GM10266 (cell line): ENCODE measurements at regions not wholly inside any gene's neighbourhood (a gene's known extent, or its start where the extent isn't known, plus 50 kb on each side); places are given as distances from the start of the nearest gene placed in this dataset.

Experiments used
- DNase-seq: peaks from one replicate; pipeline ENCODE4 v3.0.0; 2012; ENCODE audit errors: extremely low spot score
- TF ChIP-seq, protein P1 (sequence below): IDR thresholded peaks from 2 replicates; pipeline ENCODE4 v1.5.1; 2012; ENCODE audit warnings: mild to moderate bottlenecking, low read depth; ENCODE audit not compliant: control insufficient read depth, insufficient read depth; ENCODE audit errors: missing control alignments

DNA sequence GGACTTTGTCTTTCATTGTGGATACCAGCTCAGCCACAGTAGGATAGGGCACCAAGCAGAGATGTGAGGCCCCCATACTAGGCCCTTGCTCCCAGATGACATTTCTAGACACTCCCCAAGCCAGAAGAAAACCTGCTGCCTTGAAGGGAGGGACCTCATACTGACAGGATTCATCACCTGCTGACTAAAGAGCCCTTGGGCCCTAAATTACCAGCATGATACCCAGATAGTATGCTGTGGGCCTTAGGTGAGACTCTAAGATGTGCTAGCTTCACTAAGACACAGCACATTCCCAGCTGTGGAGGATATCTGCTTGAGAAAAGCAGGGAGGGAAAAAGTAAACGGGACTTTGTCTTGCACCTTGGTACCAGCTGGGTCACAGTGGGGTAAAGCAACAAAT is 324.0 kb downstream of the TBL1XR1 start:
- DNase-seq: no peak
- TF ChIP-seq, protein P1, sequence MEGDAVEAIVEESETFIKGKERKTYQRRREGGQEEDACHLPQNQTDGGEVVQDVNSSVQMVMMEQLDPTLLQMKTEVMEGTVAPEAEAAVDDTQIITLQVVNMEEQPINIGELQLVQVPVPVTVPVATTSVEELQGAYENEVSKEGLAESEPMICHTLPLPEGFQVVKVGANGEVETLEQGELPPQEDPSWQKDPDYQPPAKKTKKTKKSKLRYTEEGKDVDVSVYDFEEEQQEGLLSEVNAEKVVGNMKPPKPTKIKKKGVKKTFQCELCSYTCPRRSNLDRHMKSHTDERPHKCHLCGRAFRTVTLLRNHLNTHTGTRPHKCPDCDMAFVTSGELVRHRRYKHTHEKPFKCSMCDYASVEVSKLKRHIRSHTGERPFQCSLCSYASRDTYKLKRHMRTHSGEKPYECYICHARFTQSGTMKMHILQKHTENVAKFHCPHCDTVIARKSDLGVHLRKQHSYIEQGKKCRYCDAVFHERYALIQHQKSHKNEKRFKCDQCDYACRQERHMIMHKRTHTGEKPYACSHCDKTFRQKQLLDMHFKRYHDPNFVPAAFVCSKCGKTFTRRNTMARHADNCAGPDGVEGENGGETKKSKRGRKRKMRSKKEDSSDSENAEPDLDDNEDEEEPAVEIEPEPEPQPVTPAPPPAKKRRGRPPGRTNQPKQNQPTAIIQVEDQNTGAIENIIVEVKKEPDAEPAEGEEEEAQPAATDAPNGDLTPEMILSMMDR: no peak

DNA sequence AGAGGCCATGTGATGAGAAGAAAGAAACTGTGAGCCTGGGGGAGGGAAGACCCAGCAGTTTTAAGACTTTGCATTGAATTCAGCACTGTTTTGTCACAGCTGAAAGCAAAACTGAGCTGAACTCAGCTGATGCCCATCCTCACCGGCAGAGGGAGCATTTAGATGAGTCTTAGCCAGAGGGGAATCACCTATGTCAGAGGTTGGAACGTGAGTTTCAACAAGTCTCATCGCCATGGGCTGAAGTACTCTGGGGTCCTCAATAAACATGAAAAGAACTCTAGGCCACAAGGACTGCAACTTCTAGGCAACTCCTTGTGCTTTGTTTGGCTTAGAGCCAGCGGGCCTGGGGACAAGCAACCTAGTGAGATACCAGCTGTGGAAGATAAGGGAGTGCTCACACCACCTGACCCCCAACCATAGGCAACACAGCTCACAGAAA is 324.5 kb downstream of the TBL1XR1 start:
- peak; percentile 53 for DNase-seq
- TF ChIP-seq, protein P1: peak; percentile 98

DNA sequence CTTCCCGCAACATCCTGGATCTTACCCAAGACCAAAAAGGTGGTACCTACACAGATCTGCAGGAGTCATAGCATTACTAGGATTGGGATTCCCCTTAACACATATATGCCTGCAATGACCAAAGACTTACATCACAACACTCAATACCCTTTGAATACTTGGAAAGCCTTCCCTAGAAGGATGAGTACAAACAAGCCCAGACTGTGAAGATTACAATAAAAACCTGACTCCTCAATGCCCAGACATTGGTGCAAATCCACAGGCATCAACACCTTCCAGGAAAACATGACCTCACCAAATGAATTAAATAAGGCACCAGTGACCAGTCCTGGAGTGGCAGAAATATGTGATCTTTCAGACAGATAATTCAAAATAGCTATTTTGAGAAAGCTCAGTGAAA is 326.8 kb downstream of the TBL1XR1 start:
- TF ChIP-seq, protein P1: no peak
- no peak for DNase-seq

DNA sequence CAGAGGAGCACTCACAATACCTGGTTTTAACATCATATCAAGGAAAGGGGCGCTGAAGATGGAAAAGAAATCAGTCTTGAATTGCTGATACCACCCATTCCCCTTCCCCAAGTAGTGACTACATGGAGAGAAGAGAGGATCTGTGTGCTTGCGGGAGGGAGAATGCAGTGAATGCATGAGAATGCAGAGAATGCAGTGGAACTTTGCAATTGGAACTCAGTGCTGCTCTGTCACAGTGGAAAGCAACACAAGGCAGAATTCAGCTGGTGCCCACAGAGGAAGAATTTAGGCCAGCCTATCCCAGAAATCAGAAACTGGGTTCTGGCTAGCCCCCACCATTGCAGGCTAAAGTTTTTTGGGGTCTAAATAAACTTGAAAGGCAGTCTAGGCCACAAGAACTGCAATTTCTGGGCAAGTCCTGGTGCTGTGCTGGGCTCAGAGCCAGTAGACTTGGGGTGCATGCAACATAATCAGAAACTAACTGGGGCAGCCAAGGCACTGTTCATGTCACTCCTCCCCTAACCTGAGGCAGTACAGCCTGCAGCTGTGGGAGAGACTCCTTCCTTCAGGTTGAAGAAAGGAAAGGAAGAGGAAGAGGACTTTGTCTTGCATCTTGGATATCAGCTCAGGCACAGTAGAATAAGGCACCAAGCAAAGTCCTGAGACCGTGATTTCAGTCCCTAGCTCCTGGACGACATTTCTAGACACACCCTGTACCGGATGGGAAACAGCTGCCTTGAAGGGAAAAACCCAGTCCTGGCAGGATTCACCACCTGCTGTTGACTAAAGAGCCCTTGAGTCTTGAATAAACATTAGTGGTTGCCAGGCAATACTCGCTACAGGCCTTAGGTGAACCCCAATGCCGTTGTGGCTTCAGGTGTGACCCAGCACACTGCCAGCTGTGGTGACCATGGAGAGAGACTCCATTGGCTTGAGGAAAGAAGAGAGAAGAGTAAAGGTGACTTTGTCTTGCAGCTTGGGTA is 329.3 kb downstream of the TBL1XR1 start:
- TF ChIP-seq, protein P1: no peak
- no peak for DNase-seq

DNA sequence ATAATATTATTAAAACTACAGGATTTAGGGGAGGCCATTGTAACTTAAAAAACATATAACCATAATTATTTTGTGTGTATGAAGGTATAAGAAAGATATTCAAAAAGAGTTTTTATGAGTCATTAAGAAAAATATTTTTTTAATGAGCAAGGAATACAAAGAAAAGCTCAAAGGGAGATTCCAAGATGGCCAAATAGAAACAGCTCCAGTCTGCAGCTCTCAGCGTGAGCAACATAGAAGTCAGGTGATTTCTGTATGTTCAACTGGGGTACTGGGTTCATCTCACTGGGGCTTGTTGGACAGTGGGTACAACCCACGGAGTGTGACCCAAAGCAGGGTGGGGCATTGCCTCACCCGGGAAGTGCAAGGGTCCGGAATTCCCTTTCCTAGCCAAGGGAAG is 336.1 kb downstream of the TBL1XR1 start:
- TF ChIP-seq, protein P1: no peak

DNA sequence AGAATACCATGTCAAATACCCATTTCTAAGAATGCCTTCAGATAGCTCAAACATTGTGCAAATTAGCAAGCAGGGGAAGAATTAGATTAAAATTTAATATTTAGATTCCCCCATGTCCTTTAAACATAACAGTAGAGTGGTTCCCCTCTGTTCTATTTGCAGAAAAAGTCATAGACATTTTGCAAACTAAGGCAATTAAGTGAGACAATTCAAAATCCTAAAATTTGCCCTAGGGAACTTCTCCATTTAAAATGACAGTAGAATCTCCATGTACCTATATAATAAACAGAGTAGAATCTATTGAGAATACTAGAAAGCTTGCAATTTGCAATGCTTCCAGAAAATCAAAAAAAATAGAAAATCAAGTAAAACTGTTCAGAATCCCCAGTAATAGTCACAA is 340.6 kb downstream of the TBL1XR1 start:
- TF ChIP-seq, protein P1: no peak
- DNase-seq: no peak

More for the DNA sequence above, 336.1 kb downstream of the TBL1XR1 start:
- no peak for DNase-seq

DNA sequence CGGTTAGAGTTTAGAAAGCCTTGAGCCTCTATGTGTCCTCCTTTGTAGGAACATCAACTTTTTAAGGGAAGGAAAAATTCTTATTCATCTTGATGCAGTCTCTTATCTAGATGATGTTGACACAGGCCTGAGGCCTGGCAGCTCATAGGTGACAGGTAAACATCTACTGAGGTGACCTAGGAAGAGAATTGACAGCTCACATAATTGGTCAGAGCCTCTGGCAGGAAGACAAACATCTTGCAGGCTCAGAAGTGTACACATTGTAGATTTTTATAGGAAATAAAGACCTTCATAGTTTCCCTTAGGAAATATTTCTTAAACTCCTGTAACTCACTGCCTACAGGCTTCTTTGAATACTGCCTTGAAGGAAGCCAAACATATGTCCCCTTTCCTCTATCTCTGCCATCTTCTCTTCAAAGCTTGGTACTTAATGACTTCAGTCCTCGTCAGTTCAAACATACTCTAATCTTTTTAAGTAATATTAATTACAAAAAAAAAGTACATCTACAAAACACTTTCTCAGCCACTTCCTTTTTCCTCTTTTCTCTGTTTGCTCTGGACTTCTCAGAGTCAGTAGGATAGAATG is 341.3 kb downstream of the TBL1XR1 start:
- TF ChIP-seq, protein P1: no peak
- no peak for DNase-seq
